D721Med (cell line): ENCODE measurements at regions not wholly inside any gene's neighbourhood (a gene's known extent, or its start where the extent isn't known, plus 50 kb on each side); places are given as distances from the start of the nearest gene placed in this dataset.
"Not testable (repeated sequence)": the region's sequence is repeated elsewhere in the genome, so short reads cannot be mapped to it uniquely, and the experiment has no call there.

ENCODE experiments used
- DNase-seq: peaks from one replicate; pipeline ENCODE4 v3.0.0; 2011; ENCODE audit warnings: low spot score; ENCODE audit not compliant: insufficient read length
- FAIRE-seq: peaks from 2 replicates; lab custom pipeline; 2011; peaks lifted over from hg19 to GRCh38; lab: Jason Lieb, UNC
- CTCF ChIP-seq: IDR thresholded peaks from 2 replicates; pipeline ENCODE4 v1.5.1; 2012; ENCODE audit warnings: mild to moderate bottlenecking, control low read depth; ENCODE audit not compliant: insufficient read depth; ENCODE audit errors: missing control alignments

- DNase-seq (no peak), FAIRE-seq (no peak)
- no peak for TF ChIP-seq CTCF
Observed at GRCh38 chr7:153109566-153109965, 350.0 kb downstream of the ACTR3B start.

- TF ChIP-seq CTCF, result no peak
- no peak for FAIRE-seq
Observed at GRCh38 chr7:153110606-153111005, 351.1 kb downstream of the ACTR3B start.

GRCh38 chr7:153122255-153122654 lies 362.7 kb downstream of the ACTR3B start:
- FAIRE-seq, result not testable (repeated sequence)

More at GRCh38 chr7:153110606-153111005, 351.1 kb downstream of the ACTR3B start:
- DNase-seq, result no peak

GRCh38 chr7:153130052-153130451 lies 370.5 kb downstream of the ACTR3B start:
- no peak for TF ChIP-seq CTCF
- FAIRE-seq, result no peak
- no peak for DNase-seq

More at GRCh38 chr7:153122255-153122654, 362.7 kb downstream of the ACTR3B start:
- not testable (repeated sequence) for DNase-seq
- peak; percentile 22 for TF ChIP-seq CTCF

GRCh38 chr7:153151766-153152165 lies 392.2 kb downstream of the ACTR3B start:
- no peak for TF ChIP-seq CTCF
- no peak for DNase-seq
- FAIRE-seq, result no peak

GRCh38 chr7:153152801-153153422 lies 393.4 kb downstream of the ACTR3B start:
- DNase-seq (no peak), FAIRE-seq (no peak)
- TF ChIP-seq CTCF, result no peak

- TF ChIP-seq CTCF, result no peak
- FAIRE-seq, result no peak
Observed at GRCh38 chr7:153158149-153158548, 398.6 kb downstream of the ACTR3B start.

More at GRCh38 chr7:153158149-153158548, 398.6 kb downstream of the ACTR3B start:
- no peak for DNase-seq
